ENCODE measurements at regions not wholly inside any gene's neighbourhood (a gene's known extent, or its start where the extent isn't known, plus 50 kb on each side); places are given as distances from the start of the nearest gene placed in this dataset.

DNA sequence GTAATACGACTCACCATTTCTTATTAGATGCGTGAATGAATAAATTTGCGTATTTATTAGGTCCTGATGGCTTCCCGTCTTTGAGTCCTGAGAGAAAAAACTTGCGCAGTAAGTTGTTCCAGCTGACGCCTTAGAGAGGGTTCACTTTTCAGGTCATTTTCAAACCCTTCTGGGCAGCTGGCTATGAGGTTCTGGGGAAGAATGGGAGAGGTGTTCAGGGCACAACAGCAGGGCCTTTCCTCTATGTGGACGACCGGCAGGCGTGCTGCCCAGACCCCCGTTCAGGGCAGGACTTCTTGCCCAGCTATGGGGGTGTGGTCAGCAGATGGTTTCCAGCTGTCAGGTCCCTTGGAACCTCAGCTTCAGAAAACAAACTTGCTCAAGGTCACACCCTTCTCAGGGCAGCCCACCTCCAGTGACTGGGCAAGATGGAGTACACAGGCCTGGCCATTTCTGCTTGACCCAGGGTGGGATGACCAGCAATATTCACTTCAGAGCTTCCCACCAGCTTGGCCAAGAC, 61.1 kb upstream of the TNP1 start:
- H3K27me3 ChIP-seq (ENCODE audit: control insufficient read depth, insufficient read depth, low read length), result no peaks in the 10 kb centered on the region
- DNase-seq (ENCODE audit: low read depth), result no peak
- TF ChIP-seq, protein P1, sequence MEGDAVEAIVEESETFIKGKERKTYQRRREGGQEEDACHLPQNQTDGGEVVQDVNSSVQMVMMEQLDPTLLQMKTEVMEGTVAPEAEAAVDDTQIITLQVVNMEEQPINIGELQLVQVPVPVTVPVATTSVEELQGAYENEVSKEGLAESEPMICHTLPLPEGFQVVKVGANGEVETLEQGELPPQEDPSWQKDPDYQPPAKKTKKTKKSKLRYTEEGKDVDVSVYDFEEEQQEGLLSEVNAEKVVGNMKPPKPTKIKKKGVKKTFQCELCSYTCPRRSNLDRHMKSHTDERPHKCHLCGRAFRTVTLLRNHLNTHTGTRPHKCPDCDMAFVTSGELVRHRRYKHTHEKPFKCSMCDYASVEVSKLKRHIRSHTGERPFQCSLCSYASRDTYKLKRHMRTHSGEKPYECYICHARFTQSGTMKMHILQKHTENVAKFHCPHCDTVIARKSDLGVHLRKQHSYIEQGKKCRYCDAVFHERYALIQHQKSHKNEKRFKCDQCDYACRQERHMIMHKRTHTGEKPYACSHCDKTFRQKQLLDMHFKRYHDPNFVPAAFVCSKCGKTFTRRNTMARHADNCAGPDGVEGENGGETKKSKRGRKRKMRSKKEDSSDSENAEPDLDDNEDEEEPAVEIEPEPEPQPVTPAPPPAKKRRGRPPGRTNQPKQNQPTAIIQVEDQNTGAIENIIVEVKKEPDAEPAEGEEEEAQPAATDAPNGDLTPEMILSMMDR (IDR thresholded peaks at IDR 0.05; ENCODE audit: insufficient read depth, low read length, poor library complexity, severe bottlenecking), result no peak
- no peaks in the 10 kb centered on the region for H3K36me3 ChIP-seq (ENCODE audit: control insufficient read depth, insufficient read depth, low read length)
- H3K4me3 ChIP-seq (ENCODE audit: low read depth, low read length), result no peak overlapping the region

DNA sequence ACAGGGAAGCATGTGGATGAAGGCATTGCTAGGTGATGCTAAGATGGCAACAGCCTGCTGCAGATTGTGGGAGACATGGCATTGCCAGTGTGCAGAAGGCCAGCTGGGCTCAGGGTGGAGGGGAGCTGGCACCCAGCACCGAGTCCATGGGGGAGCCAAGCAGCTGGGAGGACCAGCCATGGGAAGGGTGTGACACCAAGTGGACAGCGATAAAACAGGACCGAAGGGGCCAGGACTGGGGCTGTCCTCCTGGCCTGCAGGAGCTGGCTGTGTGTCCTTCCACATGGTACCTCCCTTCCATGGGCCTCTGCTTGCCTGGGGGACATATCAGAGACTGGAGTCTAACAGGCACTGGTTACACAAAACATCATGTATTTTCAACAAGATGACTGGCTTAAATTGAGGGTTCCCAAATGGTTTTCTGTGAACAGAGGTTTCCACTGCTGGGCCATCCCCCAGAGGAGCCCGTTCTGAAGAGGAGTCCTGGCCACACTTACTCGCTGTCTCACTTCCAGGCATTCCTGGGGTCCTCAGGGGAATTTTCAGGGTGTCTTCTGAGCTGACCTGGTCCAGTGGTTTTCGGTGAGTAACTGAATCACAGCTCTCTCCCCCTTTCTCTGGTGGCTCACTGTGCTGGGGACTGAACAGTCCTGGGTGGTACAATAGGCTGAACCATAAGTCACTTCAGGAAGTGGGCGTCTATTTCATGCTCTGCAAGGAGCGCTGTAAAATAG, 60.4 kb upstream of the TNP1 start:
- TF ChIP-seq, protein P1 (IDR thresholded peaks at IDR 0.05; ENCODE audit: insufficient read depth, low read length, poor library complexity, severe bottlenecking), result no peak
- no peaks in the 10 kb centered on the region for H3K36me3 ChIP-seq (ENCODE audit: control insufficient read depth, insufficient read depth, low read length)
- no peak overlapping the region for H3K4me3 ChIP-seq (ENCODE audit: low read depth, low read length)
- H3K27me3 ChIP-seq (ENCODE audit: control insufficient read depth, insufficient read depth, low read length), result no peaks in the 10 kb centered on the region
- DNase-seq (ENCODE audit: low read depth), result no peak

DNA sequence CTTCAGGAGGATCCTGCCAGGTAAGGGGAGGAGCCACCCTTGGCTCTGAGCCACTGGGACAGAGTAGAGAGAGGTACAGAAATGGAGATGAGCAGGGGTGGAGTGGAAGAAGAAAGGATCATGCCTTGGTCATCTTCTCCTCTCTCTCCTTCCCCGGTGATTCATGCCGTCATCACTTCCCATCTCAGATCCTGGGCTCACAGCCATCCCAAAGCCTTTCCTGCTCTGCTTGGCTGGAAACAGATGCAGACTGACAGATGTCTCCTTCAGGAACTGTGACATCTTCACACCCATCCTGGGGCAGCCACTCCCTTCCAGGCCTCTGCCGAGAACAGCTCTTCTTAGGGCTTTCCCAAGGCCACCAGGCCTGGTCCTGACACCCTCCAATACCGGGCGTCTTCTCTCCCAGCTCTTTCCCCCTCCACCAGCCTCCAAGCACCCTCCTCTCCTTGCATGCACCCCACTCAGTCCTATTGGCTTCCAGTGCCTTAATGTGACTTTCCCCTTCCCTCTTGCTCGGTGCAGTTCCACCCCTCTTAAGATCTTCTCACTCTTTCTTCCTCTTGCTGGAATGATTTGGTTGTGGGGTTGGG, 58.3 kb upstream of the TNP1 start:
- no peak overlapping the region for H3K4me3 ChIP-seq (ENCODE audit: low read depth, low read length)
- no peaks in the 10 kb centered on the region for H3K36me3 ChIP-seq (ENCODE audit: control insufficient read depth, insufficient read depth, low read length)
- DNase-seq (ENCODE audit: low read depth), result peak; percentile 23
- TF ChIP-seq, protein P1 (IDR thresholded peaks at IDR 0.05; ENCODE audit: insufficient read depth, low read length, poor library complexity, severe bottlenecking), result no peak
- no peaks in the 10 kb centered on the region for H3K27me3 ChIP-seq (ENCODE audit: control insufficient read depth, insufficient read depth, low read length)

DNA sequence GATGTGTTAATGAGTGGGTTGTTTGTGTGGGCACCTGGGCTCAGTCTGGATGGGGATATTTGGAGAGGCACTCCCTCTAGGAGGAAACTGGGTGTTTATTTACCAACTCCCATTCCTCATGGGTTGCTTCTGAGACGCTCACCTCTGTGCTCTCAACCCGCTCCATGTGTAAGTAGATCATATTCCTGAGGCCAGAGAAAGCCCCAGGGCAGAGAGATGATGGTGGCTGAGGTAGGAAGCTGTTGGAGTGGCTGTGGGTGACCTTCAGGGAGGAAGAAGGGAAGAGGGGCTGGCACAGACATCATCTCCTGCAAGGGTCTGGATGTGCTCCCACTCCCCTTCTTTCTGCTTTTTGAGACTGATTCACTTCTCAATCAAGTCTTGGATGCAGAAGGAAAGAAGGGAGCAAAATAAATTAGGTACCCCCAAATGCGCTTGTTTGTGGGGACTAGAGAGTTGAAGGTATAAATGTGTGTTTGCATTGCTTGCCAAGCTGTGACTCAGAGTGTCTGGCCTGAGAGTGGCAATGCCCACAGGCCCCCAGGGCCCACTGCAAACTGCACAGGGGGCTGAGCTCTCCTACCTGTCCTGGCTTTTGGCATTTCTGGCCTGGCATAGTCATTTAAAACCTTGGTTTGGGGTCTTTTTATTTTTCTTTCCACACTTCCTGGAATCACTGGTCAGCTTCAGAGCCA, 57.2 kb upstream of the TNP1 start:
- Histone ChIP-seq H3K27me3 (ENCODE audit: control insufficient read depth, insufficient read depth, low read length) (no peaks in the 10 kb centered on the region), H3K36me3 (ENCODE audit: control insufficient read depth, insufficient read depth, low read length) (no peaks in the 10 kb centered on the region), H3K4me3 (ENCODE audit: low read depth, low read length) (no peak overlapping the region)
- DNase-seq (ENCODE audit: low read depth), result no peak
- TF ChIP-seq, protein P1 (IDR thresholded peaks at IDR 0.05; ENCODE audit: insufficient read depth, low read length, poor library complexity, severe bottlenecking), result no peak

GRCh38 chr2:216915557-216916150, 55.8 kb upstream of the TNP1 start:
- Histone ChIP-seq H3K27me3 (ENCODE audit: control insufficient read depth, insufficient read depth, low read length) (no peaks in the 10 kb centered on the region), H3K36me3 (ENCODE audit: control insufficient read depth, insufficient read depth, low read length) (no peaks in the 10 kb centered on the region), H3K4me3 (ENCODE audit: low read depth, low read length) (no peak overlapping the region)
- DNase-seq (ENCODE audit: low read depth), result no peak
- TF ChIP-seq, protein P1 (IDR thresholded peaks at IDR 0.05; ENCODE audit: insufficient read depth, low read length, poor library complexity, severe bottlenecking), result no peak
